Activated CD4-positive, alpha-beta T cell treated with anti-CD3 and anti-CD28 coated beads, Interleukin-2, amount 10 ng/mL, durations not matched to agents 24 days and 14 days (primary cell): ENCODE measurements at regions not wholly inside any gene's neighbourhood (a gene's known extent, or its start where the extent isn't known, plus 50 kb on each side); places are given as distances from the start of the nearest gene placed in this dataset.

Source experiments
- DNase-seq: peaks from one replicate; pipeline ENCODE4 v3.0.0; 2022
- H3K27ac Mint-ChIP-seq: one replicate; pipeline ENCODE4 v1.8.0; 2022; ENCODE audit warnings: mild to moderate bottlenecking, mixed read lengths
- H3K27me3 Mint-ChIP-seq: one replicate; pipeline ENCODE4 v1.8.0; 2022; ENCODE audit warnings: mixed read lengths
- H3K36me3 Mint-ChIP-seq: one replicate; pipeline ENCODE4 v1.8.0; 2022; ENCODE audit warnings: low read depth, mild to moderate bottlenecking, mixed read lengths
- H3K4me1 Mint-ChIP-seq: one replicate; pipeline ENCODE4 v1.8.0; 2021; ENCODE audit warnings: mixed read lengths
- H3K4me3 Mint-ChIP-seq: one replicate; pipeline ENCODE4 v1.8.0; 2022; ENCODE audit warnings: mild to moderate bottlenecking, moderate library complexity, mixed read lengths
- H3K9me3 Mint-ChIP-seq: one replicate; pipeline ENCODE4 v1.8.0; 2021; ENCODE audit warnings: mixed read lengths
- intact Hi-C: fragments of 100-400 bp; cut with micrococcal nuclease; formaldehyde crosslinking; loops from one replicate; pipeline ENCODE4 v1.15.1; 2023

GRCh38 chr4:58760100-58760499 lies 1649.9 kb upstream of the IGFBP7 start:
- Mint-ChIP-seq H3K36me3 (no peaks in the 10 kb centered on the region), H3K9me3 (no peaks in the 10 kb centered on the region), H3K27me3 (no peaks in the 10 kb centered on the region), H3K4me1 (no peaks in the 10 kb centered on the region), H3K27ac (no peak overlapping the region), H3K4me3 (no peak overlapping the region)
- intact Hi-C loops: no loop called here
- no peak for DNase-seq

DNA sequence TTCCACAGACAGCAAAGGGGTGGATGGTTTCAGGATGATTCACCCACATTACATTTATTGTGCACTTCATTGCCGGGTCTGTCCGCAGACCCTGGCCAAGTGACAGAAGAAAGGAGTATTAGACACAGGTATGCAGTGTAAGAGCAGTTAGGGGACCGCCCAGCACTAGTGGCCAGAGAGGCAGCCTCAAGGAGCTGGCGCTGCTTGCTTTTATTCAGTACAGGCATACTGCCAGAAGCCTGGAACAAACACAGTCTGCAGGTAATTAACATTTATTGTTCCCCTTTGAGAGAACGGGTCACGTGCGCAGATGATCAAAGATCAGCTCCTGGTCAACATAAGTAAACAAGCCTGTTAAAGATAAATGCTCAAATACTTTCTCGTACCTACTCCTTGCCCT lies 1639.0 kb upstream of the IGFBP7 start:
- intact Hi-C loops: no loop called here
- DNase-seq: no peak
- H3K36me3 Mint-ChIP-seq: no peaks in the 10 kb centered on the region
- no peaks in the 10 kb centered on the region for H3K27me3 Mint-ChIP-seq
- H3K4me1 Mint-ChIP-seq: no peaks in the 10 kb centered on the region
- H3K4me3 Mint-ChIP-seq: no peak overlapping the region
- no peaks in the 10 kb centered on the region for H3K9me3 Mint-ChIP-seq
- H3K27ac Mint-ChIP-seq: no peak overlapping the region

GRCh38 chr4:58740897-58741296 lies 1630.7 kb upstream of the IGFBP7 start:
- no peak overlapping the region for H3K4me3 Mint-ChIP-seq
- H3K4me1 Mint-ChIP-seq: no peaks in the 10 kb centered on the region
- no peak for DNase-seq
- H3K36me3 Mint-ChIP-seq: no peaks in the 10 kb centered on the region
- no peaks in the 10 kb centered on the region for H3K27me3 Mint-ChIP-seq
- H3K27ac Mint-ChIP-seq: no peak overlapping the region
- intact Hi-C loops: no loop called here
- peaks cover 5% of the 10 kb centered on the region for H3K9me3 Mint-ChIP-seq

DNA sequence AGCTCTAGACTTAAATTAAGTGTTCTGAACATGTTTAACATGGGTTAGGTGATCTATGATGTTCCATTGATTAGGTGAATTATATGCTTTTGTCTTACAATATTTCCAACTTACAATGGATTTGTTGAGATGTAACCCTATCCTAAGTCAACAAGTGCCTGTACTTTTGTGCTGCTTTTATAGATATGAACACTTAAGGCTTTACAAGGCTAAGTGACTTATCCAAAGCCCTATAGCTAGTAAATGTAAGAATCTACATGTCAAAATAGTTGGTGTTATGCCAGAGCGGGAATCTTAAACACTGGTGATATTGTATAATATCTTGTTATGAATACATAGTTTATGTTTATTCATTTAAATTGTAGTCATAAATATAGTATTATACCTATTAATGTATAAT lies 1629.1 kb upstream of the IGFBP7 start:
- DNase-seq: no peak
- intact Hi-C loops: no loop called here
- Mint-ChIP-seq H3K27ac (no peak overlapping the region), H3K27me3 (no peaks in the 10 kb centered on the region), H3K9me3 (peaks cover 5% of the 10 kb centered on the region), H3K4me1 (no peaks in the 10 kb centered on the region), H3K36me3 (no peaks in the 10 kb centered on the region), H3K4me3 (no peak overlapping the region)

DNA sequence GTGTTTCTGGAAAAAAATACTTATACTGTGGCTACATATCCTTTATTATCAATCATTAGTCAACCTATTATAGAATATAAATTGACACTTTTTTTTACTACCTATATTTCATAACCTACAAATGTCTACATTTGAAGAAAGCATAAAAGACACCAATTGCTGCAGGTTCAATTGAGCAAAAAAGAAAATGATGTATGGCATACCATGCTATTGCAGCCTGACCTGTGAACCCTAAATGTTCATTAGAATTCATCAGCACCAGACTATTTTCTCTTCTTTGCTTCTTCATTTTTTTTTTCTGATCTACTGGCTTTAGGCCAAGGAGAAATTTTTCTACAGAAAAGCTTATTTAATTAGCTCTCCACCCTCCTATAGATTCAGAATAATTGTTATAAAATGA lies 1628.2 kb upstream of the IGFBP7 start:
- Mint-ChIP-seq H3K27me3 (no peaks in the 10 kb centered on the region), H3K9me3 (peaks cover 5% of the 10 kb centered on the region), H3K4me1 (no peaks in the 10 kb centered on the region), H3K36me3 (no peaks in the 10 kb centered on the region), H3K27ac (no peak overlapping the region), H3K4me3 (no peak overlapping the region)
- intact Hi-C loops: no loop called here
- no peak for DNase-seq

DNA sequence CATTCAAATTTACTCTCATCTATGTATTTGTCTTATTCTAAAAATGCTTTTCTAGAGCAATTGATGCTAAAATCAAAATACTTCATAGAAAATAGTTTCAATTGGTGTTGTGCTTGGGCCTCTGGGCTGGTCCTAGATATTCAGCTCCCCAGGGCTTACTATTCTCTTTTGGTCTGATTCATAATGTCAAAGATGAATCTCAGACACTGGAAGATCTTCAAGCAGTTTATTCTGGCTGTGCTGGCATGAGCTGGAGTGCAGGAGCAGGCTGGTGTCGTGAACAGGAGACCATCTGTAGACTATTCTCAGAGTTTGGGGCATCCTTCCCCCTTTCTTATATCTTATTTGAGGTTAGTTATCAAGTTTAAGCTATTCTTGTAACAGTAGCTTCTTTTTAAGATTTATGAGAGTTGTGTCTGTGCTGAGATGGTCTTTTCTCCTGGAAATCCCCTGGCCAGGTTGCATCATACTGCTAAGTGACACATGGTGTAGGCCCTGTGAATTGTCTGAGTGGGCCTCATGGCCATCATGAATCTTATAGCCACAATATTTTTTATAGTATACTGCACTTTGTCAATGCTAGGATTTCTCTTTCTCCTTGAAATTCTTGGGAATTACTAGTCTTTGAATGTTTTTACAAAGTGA lies 1624.0 kb upstream of the IGFBP7 start:
- no peaks in the 10 kb centered on the region for H3K4me1 Mint-ChIP-seq
- no peaks in the 10 kb centered on the region for H3K36me3 Mint-ChIP-seq
- intact Hi-C loops: no loop called here
- no peaks in the 10 kb centered on the region for H3K27me3 Mint-ChIP-seq
- no peak overlapping the region for H3K27ac Mint-ChIP-seq
- no peak overlapping the region for H3K4me3 Mint-ChIP-seq
- peaks cover 5% of the 10 kb centered on the region for H3K9me3 Mint-ChIP-seq
- no peak for DNase-seq

DNA sequence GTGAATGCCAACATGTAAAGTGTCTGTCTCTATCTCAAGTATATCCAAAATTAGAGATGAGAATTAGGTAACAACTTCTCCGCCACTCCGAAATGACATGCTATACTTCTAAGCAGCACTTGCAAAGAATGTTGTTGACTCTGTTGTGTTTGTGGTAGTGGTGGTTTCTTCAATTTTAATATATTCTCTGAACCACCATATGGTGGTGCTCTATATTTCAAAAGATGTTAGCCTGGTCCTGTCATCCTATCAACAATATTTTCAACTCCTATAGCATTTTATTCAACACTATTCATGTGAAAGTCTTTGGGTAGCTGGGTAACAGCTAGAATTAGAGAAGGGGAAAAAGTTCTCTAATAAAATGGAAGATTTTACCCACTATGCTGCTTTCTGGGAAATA lies 1622.8 kb upstream of the IGFBP7 start:
- intact Hi-C loops: no loop called here
- DNase-seq: no peak
- H3K27ac Mint-ChIP-seq: no peak overlapping the region
- no peak overlapping the region for H3K4me3 Mint-ChIP-seq
- H3K9me3 Mint-ChIP-seq: peaks cover 5% of the 10 kb centered on the region
- H3K36me3 Mint-ChIP-seq: no peaks in the 10 kb centered on the region
- no peaks in the 10 kb centered on the region for H3K27me3 Mint-ChIP-seq
- H3K4me1 Mint-ChIP-seq: no peaks in the 10 kb centered on the region

- Mint-ChIP-seq H3K27me3 (no peaks in the 10 kb centered on the region), H3K9me3 (no peaks in the 10 kb centered on the region), H3K27ac (no peak overlapping the region), H3K4me1 (no peaks in the 10 kb centered on the region), H3K36me3 (no peaks in the 10 kb centered on the region), H3K4me3 (no peak overlapping the region)
- intact Hi-C loops: no loop called here
- DNase-seq: no peak
Observed at GRCh38 chr4:58723954-58724353, 1613.8 kb upstream of the IGFBP7 start.

DNA sequence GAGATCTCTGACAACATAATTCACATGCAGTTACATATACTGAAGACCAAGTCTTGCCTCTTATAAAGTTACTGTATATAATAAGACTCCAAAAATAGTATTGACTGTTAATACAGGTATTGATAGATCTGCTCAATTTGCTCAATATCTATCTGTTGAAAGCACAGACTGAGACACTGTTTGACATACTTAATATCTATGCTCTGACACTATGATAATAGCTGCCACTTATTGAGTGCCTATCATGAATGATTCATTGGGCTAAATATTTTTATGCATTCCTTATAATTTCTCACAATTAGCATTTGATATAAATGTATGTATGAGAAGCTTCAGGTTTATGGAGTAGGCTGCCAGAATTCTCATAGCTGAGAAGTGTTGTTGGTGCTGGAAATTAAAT lies 1600.9 kb upstream of the IGFBP7 start:
- intact Hi-C loops: no loop called here
- H3K4me3 Mint-ChIP-seq: no peak overlapping the region
- no peaks in the 10 kb centered on the region for H3K4me1 Mint-ChIP-seq
- H3K36me3 Mint-ChIP-seq: no peaks in the 10 kb centered on the region
- no peak overlapping the region for H3K27ac Mint-ChIP-seq
- no peaks in the 10 kb centered on the region for H3K27me3 Mint-ChIP-seq
- H3K9me3 Mint-ChIP-seq: peaks cover 10% of the 10 kb centered on the region
- no peak for DNase-seq

GRCh38 chr4:58688568-58688967 lies 1578.4 kb upstream of the IGFBP7 start:
- H3K9me3 Mint-ChIP-seq: no peaks in the 10 kb centered on the region
- DNase-seq: no peak
- H3K27ac Mint-ChIP-seq: no peak overlapping the region
- H3K4me1 Mint-ChIP-seq: no peaks in the 10 kb centered on the region
- H3K36me3 Mint-ChIP-seq: no peaks in the 10 kb centered on the region
- H3K4me3 Mint-ChIP-seq: no peak overlapping the region
- intact Hi-C loops: no loop called here
- no peaks in the 10 kb centered on the region for H3K27me3 Mint-ChIP-seq

DNA sequence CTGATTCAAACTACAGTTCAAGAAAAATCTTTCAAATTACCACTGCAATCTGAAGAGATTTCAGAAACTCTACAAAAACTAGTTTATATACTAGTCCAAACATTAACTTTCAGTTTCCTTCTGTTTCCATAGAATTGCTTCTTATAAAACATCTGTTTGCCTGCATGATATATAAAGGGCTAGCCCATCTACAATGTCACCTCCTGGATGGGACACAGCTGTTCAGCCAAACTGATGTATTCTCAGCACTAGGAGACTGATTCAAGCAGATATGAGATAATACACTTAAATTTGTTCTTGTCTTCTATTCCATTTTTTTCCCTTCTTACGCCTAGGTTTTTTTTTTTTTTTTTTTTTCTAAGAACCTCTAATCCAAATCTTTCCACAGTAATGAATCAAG lies 1569.7 kb upstream of the IGFBP7 start:
- Mint-ChIP-seq H3K4me1 (no peaks in the 10 kb centered on the region), H3K36me3 (no peaks in the 10 kb centered on the region), H3K4me3 (no peak overlapping the region)

DNA sequence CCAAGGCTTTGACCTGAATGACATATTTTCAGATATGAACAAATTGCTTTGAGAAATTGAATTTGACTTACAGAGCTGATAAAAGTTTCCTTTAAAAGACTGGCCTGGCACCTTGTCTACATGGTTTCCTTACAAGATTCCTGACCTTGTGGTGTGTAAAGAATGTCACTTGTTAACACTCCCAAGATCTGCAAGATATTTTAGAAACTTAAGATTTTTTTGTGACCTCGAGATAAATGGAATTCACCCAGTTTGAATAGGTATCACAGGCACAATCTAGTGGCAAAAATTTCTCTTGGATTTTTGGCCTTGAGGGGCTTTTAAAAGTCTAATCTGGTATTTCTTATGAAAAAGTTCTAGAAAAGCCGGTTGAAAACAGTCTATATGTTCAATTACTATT lies 1568.9 kb upstream of the IGFBP7 start:
- no peak for DNase-seq
- intact Hi-C loops: no loop called here
- no peak overlapping the region for H3K27ac Mint-ChIP-seq
- H3K4me3 Mint-ChIP-seq: no peak overlapping the region
- no peaks in the 10 kb centered on the region for H3K9me3 Mint-ChIP-seq
- no peaks in the 10 kb centered on the region for H3K4me1 Mint-ChIP-seq
- H3K36me3 Mint-ChIP-seq: no peaks in the 10 kb centered on the region
- no peaks in the 10 kb centered on the region for H3K27me3 Mint-ChIP-seq

More for the DNA sequence above, 1569.7 kb upstream of the IGFBP7 start:
- Mint-ChIP-seq H3K27me3 (no peaks in the 10 kb centered on the region), H3K9me3 (no peaks in the 10 kb centered on the region), H3K27ac (no peak overlapping the region)
- intact Hi-C loops: no loop called here
- DNase-seq: no peak

GRCh38 chr4:58669783-58670182 lies 1559.6 kb upstream of the IGFBP7 start:
- no peak overlapping the region for H3K27ac Mint-ChIP-seq
- no peaks in the 10 kb centered on the region for H3K4me1 Mint-ChIP-seq
- no peaks in the 10 kb centered on the region for H3K27me3 Mint-ChIP-seq
- no peak for DNase-seq
- H3K9me3 Mint-ChIP-seq: peaks cover 3% of the 10 kb centered on the region
- no peaks in the 10 kb centered on the region for H3K36me3 Mint-ChIP-seq
- intact Hi-C loops: no loop called here
- no peak overlapping the region for H3K4me3 Mint-ChIP-seq

DNA sequence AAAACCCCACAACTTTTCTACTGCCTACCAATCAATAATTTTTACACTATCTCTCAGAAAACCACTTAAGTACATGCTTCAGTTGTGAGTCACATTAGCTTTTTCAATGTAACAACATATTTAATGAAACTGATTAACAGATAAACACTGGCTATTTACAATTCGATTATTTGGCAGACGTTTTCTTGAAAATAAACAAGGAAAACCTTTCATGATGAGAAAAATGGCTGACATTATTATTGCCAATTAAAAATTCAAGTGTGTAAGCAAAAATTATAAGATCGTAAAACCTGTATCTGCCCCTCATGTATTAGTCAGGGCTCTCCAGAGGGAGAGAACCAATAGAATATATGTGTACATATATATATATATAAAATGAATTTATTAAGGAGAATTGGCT lies 1555.5 kb upstream of the IGFBP7 start:
- Mint-ChIP-seq H3K9me3 (peaks cover 3% of the 10 kb centered on the region), H3K27me3 (no peaks in the 10 kb centered on the region), H3K36me3 (no peaks in the 10 kb centered on the region), H3K27ac (no peak overlapping the region), H3K4me1 (no peaks in the 10 kb centered on the region), H3K4me3 (no peak overlapping the region)
- DNase-seq: no peak
- intact Hi-C loops: no loop called here

DNA sequence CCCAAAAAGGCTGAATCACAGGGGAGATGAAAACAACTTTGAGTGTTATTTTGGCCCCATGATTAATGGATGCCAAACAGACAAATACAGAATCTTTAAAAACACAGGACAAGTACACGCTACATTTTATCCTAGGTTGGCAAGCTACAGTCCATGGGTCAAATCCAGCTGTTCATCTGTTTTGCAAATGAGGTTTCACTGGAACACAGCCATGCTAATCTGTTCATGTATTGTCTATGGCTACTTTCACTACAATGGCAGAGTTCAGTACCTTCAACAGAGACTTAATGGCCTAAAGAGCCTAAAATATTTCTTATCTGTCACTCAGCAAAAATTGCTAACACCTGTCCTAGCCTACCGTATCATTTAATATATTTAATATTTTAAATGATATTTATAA lies 1548.5 kb upstream of the IGFBP7 start:
- H3K4me1 Mint-ChIP-seq: no peaks in the 10 kb centered on the region
- no peaks in the 10 kb centered on the region for H3K27me3 Mint-ChIP-seq
- peaks cover 4% of the 10 kb centered on the region for H3K9me3 Mint-ChIP-seq
- H3K27ac Mint-ChIP-seq: no peak overlapping the region
- H3K4me3 Mint-ChIP-seq: no peak overlapping the region
- DNase-seq: no peak
- no peaks in the 10 kb centered on the region for H3K36me3 Mint-ChIP-seq
- intact Hi-C loops: no loop called here
